Tibial artery (tissue), 4 donors: ENCODE measurements at regions not wholly inside any gene's neighbourhood (a gene's known extent, or its start where the extent isn't known, plus 50 kb on each side); places are given as distances from the start of the nearest gene placed in this dataset.

Experiments used
- DNase-seq, 2 donors: peaks; one replicate each; pipeline ENCODE4 v3.0.0-alpha.2; 2019
- H3K27ac ChIP-seq, 2 donors: fragments of 200-600 bp; sonication (generic) in 1 of 2; 1 replicate in 1 of 2; 2 replicates in 1 of 2; pipeline ENCODE4 v1.5.1; 2018 to 2019; ENCODE audit warnings: mild to moderate bottlenecking in 1 of 2
- H3K27me3 ChIP-seq, 2 donors: fragments of 200-600 bp; sonication (generic) in 1 of 2; one replicate each; pipeline versions ENCODE4 v1.5.1 to v1.6.0; 2016 to 2019
- H3K36me3 ChIP-seq, 3 donors: fragments of 200-600 bp; sonication (generic) in 2 of 3; one replicate each; pipeline ENCODE4 v1.5.1; 2016 to 2019; ENCODE audit warnings: mild to moderate bottlenecking in 2 of 3
- H3K4me1 ChIP-seq, 4 donors: fragments of 200-600 bp; sonication (generic) in 2 of 4; 1 replicate in 3 of 4; 2 replicates in 1 of 4; pipeline ENCODE4 v1.5.1; 2016 to 2019
- H3K4me3 ChIP-seq, 2 donors: fragments of 200-600 bp; sonication (generic) in 1 of 2; 1 replicate in 1 of 2; 2 replicates in 1 of 2; pipeline ENCODE4 v1.5.1; 2018 to 2019; ENCODE audit warnings: mild to moderate bottlenecking in 2 of 2
- H3K9me3 ChIP-seq, 3 donors: fragments of 200-600 bp; sonication (generic) in 1 of 3; one replicate each; pipeline ENCODE4 v1.5.1; 2016 to 2019
- intact Hi-C: fragments of 100-400 bp; cut with DNase I; formaldehyde crosslinking; loops from one replicate; pipeline ENCODE4 v1.15.0; 2023; ENCODE audit warnings: low total_unique reads
- TF ChIP-seq, protein P1 (sequence below), 2 experiments: fragments of 200-600 bp in 1 of 2; fragments of 450-650 bp in 1 of 2; IDR thresholded peaks; one replicate each; pipeline ENCODE4 v1.5.1; 2017 to 2019; ENCODE audit warnings: antibody characterized with exemption in 2 of 2, mild to moderate bottlenecking in 1 of 2, moderate library complexity in 1 of 2

DNA sequence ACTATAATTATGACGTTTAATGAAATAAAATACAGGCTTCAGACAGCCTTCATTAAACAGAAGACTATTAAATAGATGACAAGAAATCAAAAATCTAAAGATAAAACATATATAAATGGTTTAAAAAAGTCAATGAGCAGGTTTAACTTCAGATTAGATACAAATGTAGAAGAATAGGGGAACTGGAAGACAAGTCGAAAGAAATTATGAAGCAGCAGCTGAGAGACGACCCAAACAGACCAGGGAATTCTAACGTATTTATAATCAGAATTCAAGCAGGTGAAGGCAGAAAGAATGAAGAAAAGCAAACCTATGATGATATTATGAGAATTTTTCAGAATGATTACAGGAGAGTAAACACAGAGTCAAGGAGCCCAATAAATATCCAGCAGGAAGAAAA lies 235.1 kb upstream of the XYLT1 start:
- Histone ChIP-seq H3K36me3 (no peaks in the 10 kb centered on the region), H3K4me3 (no peak overlapping the region), H3K9me3 (no peaks in the 10 kb centered on the region), H3K27me3 (no peaks in the 10 kb centered on the region), H3K4me1 (no peaks in the 10 kb centered on the region), H3K27ac (no peak overlapping the region)
- TF ChIP-seq, protein P1, sequence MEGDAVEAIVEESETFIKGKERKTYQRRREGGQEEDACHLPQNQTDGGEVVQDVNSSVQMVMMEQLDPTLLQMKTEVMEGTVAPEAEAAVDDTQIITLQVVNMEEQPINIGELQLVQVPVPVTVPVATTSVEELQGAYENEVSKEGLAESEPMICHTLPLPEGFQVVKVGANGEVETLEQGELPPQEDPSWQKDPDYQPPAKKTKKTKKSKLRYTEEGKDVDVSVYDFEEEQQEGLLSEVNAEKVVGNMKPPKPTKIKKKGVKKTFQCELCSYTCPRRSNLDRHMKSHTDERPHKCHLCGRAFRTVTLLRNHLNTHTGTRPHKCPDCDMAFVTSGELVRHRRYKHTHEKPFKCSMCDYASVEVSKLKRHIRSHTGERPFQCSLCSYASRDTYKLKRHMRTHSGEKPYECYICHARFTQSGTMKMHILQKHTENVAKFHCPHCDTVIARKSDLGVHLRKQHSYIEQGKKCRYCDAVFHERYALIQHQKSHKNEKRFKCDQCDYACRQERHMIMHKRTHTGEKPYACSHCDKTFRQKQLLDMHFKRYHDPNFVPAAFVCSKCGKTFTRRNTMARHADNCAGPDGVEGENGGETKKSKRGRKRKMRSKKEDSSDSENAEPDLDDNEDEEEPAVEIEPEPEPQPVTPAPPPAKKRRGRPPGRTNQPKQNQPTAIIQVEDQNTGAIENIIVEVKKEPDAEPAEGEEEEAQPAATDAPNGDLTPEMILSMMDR (IDR thresholded peaks at IDR 0.05) = no peak
- no peak for DNase-seq
- intact Hi-C loops = no loop called here

DNA sequence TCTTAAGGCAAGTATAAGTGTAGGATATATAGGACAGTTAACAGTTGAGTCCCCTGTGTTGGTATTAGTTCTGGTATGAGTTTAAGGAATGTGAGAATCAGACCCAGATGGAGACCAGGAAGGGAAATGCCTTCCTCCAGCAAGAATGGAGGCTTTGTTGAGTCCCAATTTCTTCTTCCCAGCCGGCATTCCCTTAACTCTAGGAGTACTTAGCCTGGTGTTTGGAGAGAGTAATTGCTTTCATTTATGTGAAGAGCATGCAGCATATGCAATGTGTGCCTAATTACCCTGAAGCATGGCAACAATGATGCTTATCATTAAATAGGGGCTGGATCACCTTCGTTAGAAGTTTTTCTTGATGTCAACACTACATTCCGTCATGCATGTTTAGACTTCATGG lies 225.9 kb upstream of the XYLT1 start:
- no peak for DNase-seq
- no peak overlapping the region for H3K4me3 ChIP-seq
- TF ChIP-seq, protein P1 (IDR thresholded peaks at IDR 0.05) = no peak
- no peaks in the 10 kb centered on the region for H3K27me3 ChIP-seq
- intact Hi-C loops = no loop called here
- H3K4me1 ChIP-seq = no peaks in the 10 kb centered on the region
- H3K27ac ChIP-seq = no peak overlapping the region
- no peaks in the 10 kb centered on the region for H3K36me3 ChIP-seq
- H3K9me3 ChIP-seq = no peaks in the 10 kb centered on the region

DNA sequence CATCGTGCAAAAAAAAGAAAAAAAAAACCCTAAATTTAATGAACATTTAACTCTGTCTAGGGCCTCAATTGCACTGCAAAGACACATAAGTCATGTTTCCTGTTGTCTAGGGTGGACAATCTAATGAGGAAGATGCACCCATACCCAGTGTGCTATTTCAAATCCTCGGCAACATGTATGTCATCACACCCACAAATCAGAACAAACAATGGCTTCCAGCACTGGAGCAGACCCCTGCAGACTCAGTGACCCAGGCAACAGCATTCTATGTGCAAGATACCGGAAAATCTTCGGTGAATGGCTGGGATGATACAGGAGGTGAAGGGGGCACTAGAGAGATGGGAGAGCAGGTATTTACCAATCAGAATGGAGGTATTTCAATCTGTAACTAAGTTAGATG lies 221.7 kb upstream of the XYLT1 start:
- Histone ChIP-seq H3K36me3 (no peaks in the 10 kb centered on the region), H3K4me3 (no peak overlapping the region), H3K27ac (no peak overlapping the region), H3K4me1 (no peaks in the 10 kb centered on the region), H3K27me3 (no peaks in the 10 kb centered on the region), H3K9me3 (no peaks in the 10 kb centered on the region)
- intact Hi-C loops = no loop called here
- DNase-seq = no peak
- TF ChIP-seq, protein P1 (IDR thresholded peaks at IDR 0.05) = no peak

DNA sequence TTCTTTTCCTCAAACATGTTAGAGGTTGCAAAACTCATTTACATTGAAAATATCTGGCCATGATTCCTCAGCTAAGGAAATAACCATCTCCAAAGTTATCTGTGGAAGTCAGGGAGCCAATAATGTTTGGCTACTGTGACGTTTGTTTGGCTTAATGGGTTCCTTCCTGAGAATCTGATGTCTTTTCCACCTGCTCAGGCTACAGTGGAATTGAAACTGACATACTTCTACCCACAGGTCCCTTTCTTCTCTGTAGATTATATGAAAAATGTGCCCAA lies 221.1 kb upstream of the XYLT1 start:
- Histone ChIP-seq H3K4me1 (no peaks in the 10 kb centered on the region), H3K4me3 (no peak overlapping the region), H3K27ac (no peak overlapping the region), H3K27me3 (no peaks in the 10 kb centered on the region), H3K36me3 (no peaks in the 10 kb centered on the region), H3K9me3 (no peaks in the 10 kb centered on the region)
- DNase-seq = no peak
- TF ChIP-seq, protein P1 (IDR thresholded peaks at IDR 0.05) = no peak
- intact Hi-C loops = no loop called here

DNA sequence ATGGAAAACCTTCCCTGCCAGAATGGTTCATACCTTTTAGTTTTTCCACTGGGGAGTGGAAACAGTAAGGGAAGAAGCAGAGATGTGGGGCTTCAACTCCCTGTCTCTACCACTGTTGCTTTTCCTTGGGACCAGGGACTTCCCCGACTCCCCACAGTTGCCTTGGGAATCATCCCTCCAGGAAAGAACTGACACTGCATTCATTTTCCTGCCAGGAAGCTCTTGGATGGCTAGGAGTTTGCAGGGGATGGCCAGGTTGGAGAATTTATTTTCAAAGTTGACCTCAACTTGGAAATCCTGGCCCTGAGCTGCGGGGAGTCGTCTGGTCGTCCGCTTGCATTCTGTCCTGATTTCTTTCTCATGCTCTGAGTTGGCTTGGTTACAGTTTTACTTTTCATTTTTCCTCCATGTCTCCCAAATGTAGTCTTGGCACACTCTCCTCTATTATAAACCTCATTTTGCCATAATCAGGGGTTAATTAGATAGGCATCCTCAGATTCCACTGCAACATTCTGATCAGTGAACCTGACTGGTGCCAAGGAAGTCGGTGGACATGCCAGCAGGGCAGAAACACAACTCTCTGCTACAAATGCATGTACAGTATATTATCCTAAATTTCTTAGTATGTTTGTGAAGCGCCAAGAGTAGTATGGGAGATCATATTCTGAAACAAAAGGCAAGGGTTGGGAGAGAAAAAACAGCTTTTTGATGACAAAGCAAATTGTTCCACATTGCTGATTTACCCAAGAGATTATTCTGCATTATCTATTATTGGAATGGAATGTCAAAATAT lies 220.5 kb upstream of the XYLT1 start:
- Histone ChIP-seq H3K27ac (no peak overlapping the region), H3K4me3 (no peak overlapping the region), H3K9me3 (no peaks in the 10 kb centered on the region), H3K4me1 (no peaks in the 10 kb centered on the region), H3K27me3 (no peaks in the 10 kb centered on the region), H3K36me3 (no peaks in the 10 kb centered on the region)
- no peak for DNase-seq
- TF ChIP-seq, protein P1 (IDR thresholded peaks at IDR 0.05) = no peak
- intact Hi-C loops = no loop called here

DNA sequence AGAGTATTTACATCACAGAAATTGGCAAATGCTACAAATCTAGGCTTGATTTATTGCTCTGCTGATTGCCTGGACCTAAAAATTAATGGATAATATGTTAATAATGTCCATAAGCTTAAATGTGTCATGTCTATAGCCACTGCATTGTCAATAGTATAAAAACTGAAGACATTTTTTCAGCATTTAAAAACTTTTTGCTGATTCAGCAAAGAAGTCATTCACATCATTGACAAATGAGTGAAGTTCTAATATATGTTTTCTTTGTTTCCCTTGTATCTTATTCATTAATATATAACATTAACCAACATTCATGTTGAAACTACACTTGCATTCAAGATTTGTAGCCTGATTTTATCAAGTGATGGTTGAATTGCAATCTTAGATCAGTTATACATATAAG lies 214.7 kb upstream of the XYLT1 start:
- Histone ChIP-seq H3K9me3 (peaks cover 0 to under 1% (median 0%) of the 10 kb centered on the region in 3 donors), H3K27ac (no peak overlapping the region), H3K36me3 (no peaks in the 10 kb centered on the region), H3K4me3 (no peak overlapping the region), H3K27me3 (no peaks in the 10 kb centered on the region), H3K4me1 (no peaks in the 10 kb centered on the region)
- DNase-seq = no peak
- TF ChIP-seq, protein P1 (IDR thresholded peaks at IDR 0.05) = no peak
- intact Hi-C loops = no loop called here
